CD4-positive, alpha-beta T cell (primary cell): ENCODE measurements at regions not wholly inside any gene's neighbourhood (a gene's known extent, or its start where the extent isn't known, plus 50 kb on each side); places are given as distances from the start of the nearest gene placed in this dataset.

Experiments used
- ATAC-seq: fragments of 200-7000 bp; cut with Tn5 transposase; one replicate; pipeline ENCODE4 v1.10.0; 2022; ENCODE audit warnings: mild to moderate bottlenecking; ENCODE audit not compliant: poor library complexity
- CTCF ChIA-PET: fragments of 350-600 bp; sonication (Branson Sonifier 250); formaldehyde crosslinking; loops from one replicate; lab custom pipeline; 2021; ENCODE audit warnings: antibody characterized with exemption, inconsistent platforms; lab: Charles Lee
- POLR2A ChIA-PET: fragments of 350-600 bp; sonication (Branson Sonifier 250); formaldehyde crosslinking; loops from one replicate; lab custom pipeline; 2021; ENCODE audit warnings: antibody characterized with exemption, inconsistent platforms; lab: Charles Lee
- DNase-seq, 14 experiments: peaks; one replicate each; pipeline ENCODE4 v3.0.0-alpha.2; 2013 to 2020; ENCODE audit warnings: mixed read lengths in 2 of 14
- H3K27ac ChIP-seq, 2 donors: one replicate each; pipeline versions ENCODE4 v1.5.1 to v1.7.0; 2013; ENCODE audit warnings: low read length in 2 of 2, low read depth in 1 of 2, mild to moderate bottlenecking in 1 of 2
- H3K27me3 ChIP-seq, 2 experiments: 1 replicate in 1 of 2; 2 replicates in 1 of 2; pipeline versions ENCODE4 v1.6.1 to v1.7.0; 2013; ENCODE audit warnings: low read length in 2 of 2, control low read depth in 1 of 2, mild to moderate bottlenecking in 1 of 2, moderate library complexity in 1 of 2; ENCODE audit not compliant: insufficient read depth in 2 of 2, control insufficient read depth in 1 of 2
- H3K36me3 ChIP-seq: one replicate; pipeline ENCODE4 v1.6.1; 2013; ENCODE audit warnings: low read length, control low read depth; ENCODE audit not compliant: insufficient read depth
- H3K4me1 ChIP-seq: one replicate; pipeline ENCODE4 v1.6.1; 2013; ENCODE audit warnings: low read length, control low read depth; ENCODE audit not compliant: insufficient read depth
- H3K4me3 ChIP-seq: one replicate; pipeline ENCODE4 v1.5.1; 2013; ENCODE audit warnings: mild to moderate bottlenecking, low read length, moderate library complexity
- H3K9me3 ChIP-seq, 2 experiments: 1 replicate in 1 of 2; 2 replicates in 1 of 2; pipeline versions ENCODE4 v1.6.1 to v1.7.0; 2013; ENCODE audit warnings: low read length in 2 of 2, mild to moderate bottlenecking in 2 of 2, control low read depth in 1 of 2, moderate library complexity in 1 of 2; ENCODE audit not compliant: control insufficient read depth in 1 of 2, insufficient read depth in 1 of 2
- H3K27ac Mint-ChIP-seq: one replicate; pipeline ENCODE4 v1.8.0; 2020; ENCODE audit warnings: mixed read lengths
- H3K27me3 Mint-ChIP-seq: one replicate; pipeline ENCODE4 v1.8.0; 2021; ENCODE audit warnings: mixed read lengths
- H3K36me3 Mint-ChIP-seq: one replicate; pipeline ENCODE4 v1.8.0; 2021; ENCODE audit warnings: low read depth, mixed read lengths
- H3K4me1 Mint-ChIP-seq: one replicate; pipeline ENCODE4 v1.8.0; 2021; ENCODE audit warnings: low read depth, mixed read lengths
- H3K4me3 Mint-ChIP-seq: one replicate; pipeline ENCODE4 v1.8.0; 2020; ENCODE audit warnings: mild to moderate bottlenecking, mixed read lengths
- H3K9me3 Mint-ChIP-seq: one replicate; pipeline ENCODE4 v1.8.0; 2020; ENCODE audit warnings: mixed read lengths
- intact Hi-C, 2 experiments: fragments of 100-400 bp; cut with DNase I in 1 of 2; cut with micrococcal nuclease in 1 of 2; formaldehyde crosslinking; loops; one replicate each; pipeline versions ENCODE4 v1.15.1 to v1.9.0; 2023 to 2025; cut with DNase I, micrococcal nuclease
- TF ChIP-seq, protein P1 (sequence below): fragments of 200-600 bp; IDR thresholded peaks from one replicate; pipeline ENCODE4 v1.8.0; 2022; ENCODE audit warnings: antibody characterized with exemption, mild to moderate bottlenecking

DNA sequence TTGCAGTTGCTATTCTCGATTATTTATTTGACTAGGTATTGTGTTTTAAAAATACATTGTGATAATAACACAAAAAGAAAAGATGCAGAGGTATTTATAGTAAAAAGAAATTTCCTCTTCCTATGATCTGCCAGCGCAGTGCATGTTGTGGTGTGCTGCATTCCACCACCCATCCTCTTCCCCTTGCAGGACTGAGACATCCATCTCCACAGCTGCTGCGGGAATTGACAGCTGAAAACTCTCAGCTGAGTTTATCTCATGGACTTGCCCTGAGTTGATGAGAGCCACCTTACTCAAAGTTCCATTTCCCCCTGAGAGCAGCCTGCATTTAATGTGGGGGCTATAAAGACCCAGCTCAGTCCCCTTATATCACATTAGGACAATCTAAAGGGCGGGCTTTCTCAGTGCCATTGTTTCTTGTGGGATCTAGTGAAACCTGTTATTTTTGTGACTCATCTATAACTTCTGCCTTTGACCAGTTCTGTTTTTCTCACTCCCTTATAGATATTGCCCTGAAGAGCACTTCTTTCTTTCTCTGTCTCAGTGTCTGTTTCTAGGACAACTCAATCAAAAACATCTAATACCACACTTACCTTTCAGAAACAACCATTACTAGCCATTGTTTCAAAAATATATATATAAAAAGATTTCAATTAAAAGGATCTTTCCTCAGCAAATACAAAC, 698.5 kb downstream of the NR4A2 start:
- no peaks in the 10 kb centered on the region for H3K4me1 ChIP-seq

DNA sequence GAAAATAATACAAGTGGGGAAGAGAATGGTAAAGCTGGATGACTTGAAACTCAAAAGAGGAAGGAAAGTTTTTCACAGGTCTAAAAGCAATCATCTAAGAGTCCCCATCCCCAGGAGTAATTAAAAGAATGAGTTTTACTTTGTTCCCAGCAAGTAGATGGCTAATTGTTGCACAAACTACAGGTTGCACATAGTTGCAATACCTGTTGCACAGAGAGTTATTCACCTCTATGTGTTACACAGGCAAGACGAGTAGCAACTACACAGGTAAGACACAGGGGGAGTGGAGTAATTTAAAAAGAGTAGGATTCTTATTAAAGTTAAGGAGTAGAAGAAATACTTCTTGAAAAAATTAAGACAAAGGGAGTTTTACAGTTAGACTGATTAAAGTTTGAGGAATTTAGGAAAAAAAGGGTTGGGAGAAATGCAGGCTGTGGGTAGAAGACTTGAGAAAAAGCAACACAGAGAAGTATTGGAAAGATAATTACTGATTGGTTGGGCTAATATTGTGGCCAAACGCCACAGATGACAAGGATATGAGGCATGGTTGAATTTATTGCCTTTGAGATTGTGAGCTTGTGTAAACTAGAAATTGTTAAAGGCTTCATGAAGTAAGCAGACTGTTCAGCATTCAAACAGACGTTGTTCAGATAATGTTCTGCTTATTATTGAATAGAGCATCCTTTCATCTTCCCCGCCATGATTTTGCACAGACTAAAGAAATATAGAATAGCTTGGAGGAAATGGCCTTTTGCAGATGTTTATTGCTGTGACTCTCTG, 699.3 kb downstream of the NR4A2 start:
- no peak overlapping the region for H3K27ac Mint-ChIP-seq
- DNase-seq (no peak), ATAC-seq (no peak)
- H3K9me3 ChIP-seq = no peaks in the 10 kb centered on the region
- H3K4me1 Mint-ChIP-seq = no peaks in the 10 kb centered on the region
- no peaks in the 10 kb centered on the region for H3K4me1 ChIP-seq
- no peaks in the 10 kb centered on the region for H3K27me3 Mint-ChIP-seq
- no peaks in the 10 kb centered on the region for H3K36me3 ChIP-seq
- H3K36me3 Mint-ChIP-seq = no peaks in the 10 kb centered on the region
- TF ChIP-seq, protein P1, sequence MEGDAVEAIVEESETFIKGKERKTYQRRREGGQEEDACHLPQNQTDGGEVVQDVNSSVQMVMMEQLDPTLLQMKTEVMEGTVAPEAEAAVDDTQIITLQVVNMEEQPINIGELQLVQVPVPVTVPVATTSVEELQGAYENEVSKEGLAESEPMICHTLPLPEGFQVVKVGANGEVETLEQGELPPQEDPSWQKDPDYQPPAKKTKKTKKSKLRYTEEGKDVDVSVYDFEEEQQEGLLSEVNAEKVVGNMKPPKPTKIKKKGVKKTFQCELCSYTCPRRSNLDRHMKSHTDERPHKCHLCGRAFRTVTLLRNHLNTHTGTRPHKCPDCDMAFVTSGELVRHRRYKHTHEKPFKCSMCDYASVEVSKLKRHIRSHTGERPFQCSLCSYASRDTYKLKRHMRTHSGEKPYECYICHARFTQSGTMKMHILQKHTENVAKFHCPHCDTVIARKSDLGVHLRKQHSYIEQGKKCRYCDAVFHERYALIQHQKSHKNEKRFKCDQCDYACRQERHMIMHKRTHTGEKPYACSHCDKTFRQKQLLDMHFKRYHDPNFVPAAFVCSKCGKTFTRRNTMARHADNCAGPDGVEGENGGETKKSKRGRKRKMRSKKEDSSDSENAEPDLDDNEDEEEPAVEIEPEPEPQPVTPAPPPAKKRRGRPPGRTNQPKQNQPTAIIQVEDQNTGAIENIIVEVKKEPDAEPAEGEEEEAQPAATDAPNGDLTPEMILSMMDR = no peak
- no peak overlapping the region for H3K27ac ChIP-seq
- H3K9me3 Mint-ChIP-seq = no peaks in the 10 kb centered on the region
- intact Hi-C loops = no loop called here
- ChIA-PET CTCF (no interaction called here), POLR2A (no interaction called here)
- H3K4me3 Mint-ChIP-seq = no peak overlapping the region
- no peaks in the 10 kb centered on the region for H3K27me3 ChIP-seq
- no peak overlapping the region for H3K4me3 ChIP-seq

More for the DNA sequence above, 698.5 kb downstream of the NR4A2 start:
- peak in 1 of 14 experiments; percentile 4 for DNase-seq
- H3K9me3 ChIP-seq = no peaks in the 10 kb centered on the region
- H3K27me3 ChIP-seq = no peaks in the 10 kb centered on the region
- POLR2A ChIA-PET = no interaction called here
- TF ChIP-seq, protein P1 = no peak
- no peak overlapping the region for H3K27ac ChIP-seq
- intact Hi-C loops = no loop called here
- no peaks in the 10 kb centered on the region for H3K9me3 Mint-ChIP-seq
- H3K4me3 Mint-ChIP-seq = no peak overlapping the region
- no peaks in the 10 kb centered on the region for H3K36me3 ChIP-seq
- ATAC-seq = no peak
- no peaks in the 10 kb centered on the region for H3K4me1 Mint-ChIP-seq
- H3K27ac Mint-ChIP-seq = no peak overlapping the region
- no peak overlapping the region for H3K4me3 ChIP-seq
- H3K36me3 Mint-ChIP-seq = no peaks in the 10 kb centered on the region
- CTCF ChIA-PET = no interaction called here
- H3K27me3 Mint-ChIP-seq = no peaks in the 10 kb centered on the region

DNA sequence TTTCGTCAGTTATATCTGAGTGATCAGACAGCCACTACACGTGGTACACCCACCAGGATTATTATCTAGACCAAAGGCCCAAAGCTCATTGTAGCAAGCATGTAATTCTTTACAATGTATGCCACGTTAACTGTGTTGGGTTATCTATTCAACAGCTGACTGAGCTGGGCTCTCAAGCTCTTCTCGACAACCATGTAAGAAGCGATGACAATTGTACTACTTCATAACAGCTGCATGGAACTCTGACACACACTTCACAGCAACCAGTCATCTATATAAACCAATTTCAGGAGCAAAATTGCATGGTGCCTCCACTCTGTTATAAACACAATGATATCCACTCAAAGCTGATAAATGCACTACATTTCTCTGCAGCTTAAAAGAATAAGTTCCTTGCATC, 701.8 kb downstream of the NR4A2 start:
- H3K4me1 ChIP-seq = no peaks in the 10 kb centered on the region
- no peak overlapping the region for H3K27ac ChIP-seq
- H3K4me3 ChIP-seq = no peak overlapping the region
- ChIA-PET CTCF (no interaction called here), POLR2A (no interaction called here)
- H3K36me3 ChIP-seq = no peaks in the 10 kb centered on the region
- no peaks in the 10 kb centered on the region for H3K27me3 Mint-ChIP-seq
- no peak overlapping the region for H3K27ac Mint-ChIP-seq
- ATAC-seq = no peak
- no peaks in the 10 kb centered on the region for H3K36me3 Mint-ChIP-seq
- H3K9me3 Mint-ChIP-seq = no peaks in the 10 kb centered on the region
- no peak for DNase-seq
- H3K27me3 ChIP-seq = no peaks in the 10 kb centered on the region
- TF ChIP-seq, protein P1 = no peak
- no peak overlapping the region for H3K4me3 Mint-ChIP-seq
- no peaks in the 10 kb centered on the region for H3K4me1 Mint-ChIP-seq
- H3K9me3 ChIP-seq = no peaks in the 10 kb centered on the region
- intact Hi-C loops = no loop called here
